Jurkat, Clone E6-1 (cell line): ENCODE measurements at regions not wholly inside any gene's neighbourhood (a gene's known extent, or its start where the extent isn't known, plus 50 kb on each side); places are given as distances from the start of the nearest gene placed in this dataset.
"Not testable (repeated sequence)": the region's sequence is repeated elsewhere in the genome, so short reads cannot be mapped to it uniquely, and the experiment has no call there.

Experiments used
- DNase-seq: peaks from one replicate; pipeline ENCODE4 v3.0.0-alpha.2; 2011; ENCODE audit warnings: low read depth, low spot score
- H3K4me3 ChIP-seq: 2 replicates; pipeline ENCODE4 v1.5.1; 2011; ENCODE audit warnings: mild to moderate bottlenecking, low read length, control low read depth, moderate library complexity

DNA sequence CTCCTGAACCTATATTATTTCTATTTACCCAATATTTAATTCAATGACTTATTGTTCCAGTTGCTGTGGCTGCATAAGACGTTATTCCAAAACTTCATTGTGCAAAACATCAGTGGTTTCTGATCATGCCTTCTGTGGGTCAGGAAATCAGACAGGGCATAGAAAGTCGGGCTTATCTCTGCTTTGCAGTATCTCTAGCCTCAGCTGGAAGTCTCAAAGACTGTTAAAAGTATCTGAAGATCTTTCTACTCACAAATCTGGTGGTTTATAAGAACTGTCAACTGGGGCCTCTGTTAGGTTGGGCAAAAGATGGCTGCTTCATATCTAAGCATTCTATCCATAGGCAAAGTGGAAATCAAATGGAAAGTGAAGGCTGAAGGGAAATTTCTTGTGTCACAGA, 687.7 kb upstream of the ARRDC3 start:
- DNase-seq: peak; percentile 57
- H3K4me3 ChIP-seq: no peak overlapping the region

DNA sequence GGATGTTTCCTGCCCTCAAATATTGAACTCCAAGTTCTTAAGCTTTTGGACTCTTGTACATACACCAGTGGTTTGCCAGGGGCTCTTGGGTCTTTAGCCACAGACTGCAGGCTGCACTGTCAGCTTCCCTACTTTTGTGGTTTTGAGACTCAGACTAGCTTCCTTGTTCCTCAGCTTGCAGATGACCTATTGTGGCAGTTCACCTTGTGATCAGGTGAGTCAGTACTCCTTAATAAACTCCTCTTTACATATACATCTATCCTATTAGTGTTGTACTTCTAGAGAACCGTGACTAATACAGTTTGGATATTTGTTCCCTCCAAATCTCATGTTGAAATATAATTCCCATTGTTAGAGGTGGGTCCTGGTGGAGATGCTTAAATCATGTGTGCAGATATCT, 681.9 kb upstream of the ARRDC3 start:
- H3K4me3 ChIP-seq: no peak overlapping the region
- DNase-seq: no peak

DNA sequence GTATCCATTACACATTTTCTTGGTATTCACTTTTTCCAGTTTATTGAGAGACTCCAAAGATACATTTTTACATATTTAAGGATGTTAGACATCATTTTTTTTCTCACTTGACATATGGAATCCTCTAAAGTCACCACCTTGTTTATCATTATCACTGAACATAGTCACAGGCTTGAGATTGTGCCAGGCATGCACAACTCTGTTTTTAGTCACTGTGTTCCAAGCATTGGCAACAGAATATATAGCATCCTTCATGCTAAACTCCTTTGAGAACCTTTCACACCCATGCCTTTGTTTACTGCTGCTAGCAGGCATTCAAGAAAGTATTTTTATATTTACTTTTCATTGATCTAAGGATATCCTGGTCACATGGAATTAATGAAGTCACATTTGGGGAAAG, 668.6 kb upstream of the ARRDC3 start:
- H3K4me3 ChIP-seq: no peak overlapping the region
- DNase-seq: no peak

DNA sequence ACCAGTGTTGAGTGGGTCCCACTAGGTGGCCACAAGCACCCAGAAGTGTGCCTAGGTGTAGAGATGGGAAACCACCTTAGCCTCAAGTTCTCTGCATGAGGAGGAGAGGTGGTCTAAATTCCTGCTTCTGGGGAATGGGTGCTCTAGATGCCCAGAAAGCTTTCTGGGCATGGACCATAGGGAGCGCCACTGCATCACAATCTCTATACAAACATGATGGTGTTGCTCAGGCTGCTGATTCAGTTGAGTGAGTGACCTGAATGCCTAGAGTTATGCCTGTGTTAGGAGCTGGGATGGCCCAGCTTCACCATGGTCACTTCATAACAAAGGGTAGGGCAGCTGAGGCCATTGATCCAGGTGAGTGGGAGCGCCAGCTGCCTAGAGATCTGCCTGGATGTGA, 667.9 kb upstream of the ARRDC3 start:
- no peak overlapping the region for H3K4me3 ChIP-seq
- DNase-seq: no peak

DNA sequence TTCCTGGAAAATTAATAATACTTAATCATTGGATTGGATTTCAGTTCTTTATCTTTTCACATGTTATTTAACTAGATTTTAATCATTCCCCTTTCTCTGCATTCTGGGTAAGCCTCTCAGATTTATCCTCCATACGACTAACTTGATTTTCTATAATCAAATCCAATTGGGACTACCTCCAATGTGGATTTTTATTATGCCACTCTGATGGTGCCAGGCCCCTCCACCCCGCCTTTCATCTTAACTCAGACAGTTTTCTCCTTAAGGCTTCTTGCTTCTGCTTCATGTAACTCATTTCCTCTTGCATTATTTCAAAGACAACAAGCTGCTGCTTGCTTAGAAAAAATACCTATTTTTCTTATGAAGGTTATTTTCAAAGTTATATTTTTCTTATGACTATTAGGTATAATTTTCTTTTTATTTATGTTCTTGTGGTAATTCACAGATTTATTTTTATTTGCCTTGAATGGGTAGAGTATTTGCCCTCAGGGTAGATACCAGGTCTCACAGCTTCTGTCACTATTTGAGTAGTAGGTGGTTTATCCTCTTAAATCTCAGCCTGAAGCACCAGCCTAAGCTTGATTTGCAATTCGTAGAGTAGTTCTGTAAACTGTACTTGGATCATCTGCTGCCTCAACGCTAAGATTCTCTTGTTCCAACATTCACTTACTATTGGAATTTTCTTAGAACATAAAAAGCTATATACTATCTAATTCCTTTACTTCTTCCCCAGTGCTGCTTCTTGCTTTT, 659.0 kb upstream of the ARRDC3 start:
- H3K4me3 ChIP-seq: no peak overlapping the region
- DNase-seq: no peak

- DNase-seq: no peak
- no peak overlapping the region for H3K4me3 ChIP-seq
Measured at GRCh38 chr5:92041206-92041605, 658.1 kb upstream of the ARRDC3 start.

GRCh38 chr5:92029792-92030191, 646.7 kb upstream of the ARRDC3 start:
- not testable (repeated sequence) for DNase-seq, H3K4me3 ChIP-seq

DNA sequence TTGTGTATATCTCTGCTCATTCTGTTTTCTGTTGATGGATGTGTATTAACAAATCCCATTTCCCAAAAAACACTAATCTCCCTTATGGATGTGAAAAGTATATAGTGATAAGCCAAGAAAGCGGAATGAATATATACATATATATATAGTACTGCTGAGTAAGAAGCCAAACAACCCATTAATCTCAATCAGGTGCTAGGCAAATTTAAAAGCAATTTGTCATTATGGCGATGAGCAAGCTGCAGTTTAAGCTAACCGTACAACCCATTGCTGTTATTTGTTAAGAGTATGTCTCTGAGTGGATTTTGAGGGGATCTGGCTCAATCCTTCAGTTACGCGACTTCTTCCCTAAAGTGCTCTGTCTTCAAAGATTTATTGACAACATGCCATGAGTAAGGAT, 640.4 kb upstream of the ARRDC3 start:
- DNase-seq: no peak

DNA sequence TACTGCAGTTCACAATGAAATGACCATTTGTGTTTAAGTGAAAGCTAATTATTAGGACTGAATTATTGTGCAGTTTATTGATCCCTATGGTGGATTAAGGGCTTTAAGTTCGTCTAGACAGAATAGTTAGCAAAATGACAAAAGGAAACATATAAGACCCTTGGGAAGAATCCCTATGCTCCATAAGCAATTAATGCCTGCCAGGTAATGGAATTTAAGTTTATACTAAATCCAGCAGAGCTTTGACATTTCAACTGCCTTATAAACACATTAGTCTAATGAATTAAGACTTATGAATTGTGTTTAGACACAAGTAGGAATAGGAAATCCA, 640.0 kb upstream of the ARRDC3 start:
- H3K4me3 ChIP-seq: no peak overlapping the region
- no peak for DNase-seq

More for the DNA sequence above, 640.4 kb upstream of the ARRDC3 start:
- no peak overlapping the region for H3K4me3 ChIP-seq

GRCh38 chr5:92022415-92023140, 639.5 kb upstream of the ARRDC3 start:
- H3K4me3 ChIP-seq: no peak overlapping the region
- DNase-seq: no peak

DNA sequence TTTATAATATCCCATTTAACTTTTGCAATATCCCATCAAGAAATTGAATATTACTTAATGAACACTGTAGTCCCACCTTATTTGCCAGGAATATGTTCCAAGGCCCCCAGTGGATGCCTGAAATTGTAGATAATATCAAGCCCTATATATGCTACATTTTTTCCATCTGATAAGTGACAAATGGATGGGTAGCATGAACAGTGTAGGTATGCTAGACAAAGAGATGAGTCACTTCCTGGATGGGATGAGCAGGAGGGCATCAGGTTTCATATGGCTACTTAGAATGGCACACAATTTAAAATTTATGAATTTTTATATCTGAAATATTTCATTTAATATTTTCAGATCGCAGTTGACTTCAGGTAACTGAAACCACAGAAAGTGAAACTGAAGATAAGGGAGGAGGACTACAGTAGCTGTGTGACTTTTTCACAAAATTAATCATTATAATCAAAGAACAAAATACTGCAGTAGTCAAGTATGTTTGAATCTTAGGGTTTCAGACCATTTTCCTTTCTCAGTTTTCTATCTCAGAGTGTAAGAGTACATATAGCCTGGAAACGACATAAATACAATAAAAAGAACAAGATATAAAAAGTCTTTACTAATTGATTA, 636.4 kb upstream of the ARRDC3 start:
- DNase-seq: no peak

GRCh38 chr5:92017776-92018175, 634.7 kb upstream of the ARRDC3 start:
- H3K4me3 ChIP-seq: no peak overlapping the region
- no peak for DNase-seq

More for the DNA sequence above, 636.4 kb upstream of the ARRDC3 start:
- H3K4me3 ChIP-seq: no peak overlapping the region

GRCh38 chr5:92011845-92012244, 628.7 kb upstream of the ARRDC3 start:
- H3K4me3 ChIP-seq, DNase-seq: not testable (repeated sequence)

DNA sequence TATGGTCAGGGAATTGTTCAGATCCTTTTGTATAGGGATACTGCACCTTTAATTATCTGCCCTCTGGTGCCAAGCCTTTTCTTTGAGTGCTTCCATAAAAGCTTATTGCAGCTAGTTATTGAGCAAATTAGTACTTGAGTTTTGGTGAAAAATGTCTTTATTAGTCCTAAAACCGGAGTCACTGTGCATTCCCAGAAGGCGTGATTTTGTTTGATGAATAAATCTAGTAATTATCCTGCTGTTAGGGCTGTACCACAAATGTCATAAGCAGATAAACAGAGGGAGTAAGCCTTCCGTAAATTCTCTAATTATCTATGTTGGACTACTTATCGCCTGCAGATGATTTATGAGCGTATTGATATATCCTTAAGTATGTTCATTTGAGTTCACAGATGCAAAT, 620.7 kb upstream of the ARRDC3 start:
- DNase-seq: no peak

GRCh38 chr5:92002721-92003274, 619.7 kb upstream of the ARRDC3 start:
- no peak overlapping the region for H3K4me3 ChIP-seq
- no peak for DNase-seq

More for the DNA sequence above, 620.7 kb upstream of the ARRDC3 start:
- no peak overlapping the region for H3K4me3 ChIP-seq

- no peak for DNase-seq
- no peak overlapping the region for H3K4me3 ChIP-seq
Measured at GRCh38 chr5:91998774-91999173, 615.7 kb upstream of the ARRDC3 start.

- no peak for DNase-seq
- H3K4me3 ChIP-seq: no peak overlapping the region
Measured at GRCh38 chr5:91983869-91984268, 600.8 kb upstream of the ARRDC3 start.

DNA sequence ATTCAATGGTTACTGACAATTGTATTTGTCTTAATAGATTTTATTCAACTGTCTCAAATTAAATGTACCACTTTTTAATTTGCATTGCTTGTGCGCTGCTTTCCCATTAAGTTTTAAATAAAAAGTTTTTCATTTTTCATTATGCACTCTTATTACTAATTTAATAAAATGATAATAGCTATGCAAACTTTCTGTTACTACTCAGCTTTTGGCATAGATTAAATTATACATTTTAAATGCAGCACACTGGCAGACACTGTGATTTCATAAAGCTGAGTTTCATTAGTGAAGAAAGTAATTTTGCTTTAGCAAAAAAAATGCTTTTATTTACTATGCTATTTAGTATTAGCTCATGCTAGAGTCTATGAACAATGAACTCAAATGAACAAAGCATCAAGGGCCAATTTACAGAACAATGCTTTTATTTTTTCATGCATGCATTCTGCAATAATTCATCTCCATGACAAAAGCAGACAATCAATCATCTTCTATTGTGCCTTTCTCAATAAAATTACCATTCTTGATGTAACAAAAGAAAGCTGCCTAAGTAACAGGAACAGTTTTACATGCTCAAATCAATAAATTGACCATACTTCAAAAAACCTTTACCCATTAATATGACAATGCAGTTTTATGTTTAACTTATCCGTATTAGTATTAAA, 595.2 kb upstream of the ARRDC3 start:
- no peak overlapping the region for H3K4me3 ChIP-seq
- no peak for DNase-seq

DNA sequence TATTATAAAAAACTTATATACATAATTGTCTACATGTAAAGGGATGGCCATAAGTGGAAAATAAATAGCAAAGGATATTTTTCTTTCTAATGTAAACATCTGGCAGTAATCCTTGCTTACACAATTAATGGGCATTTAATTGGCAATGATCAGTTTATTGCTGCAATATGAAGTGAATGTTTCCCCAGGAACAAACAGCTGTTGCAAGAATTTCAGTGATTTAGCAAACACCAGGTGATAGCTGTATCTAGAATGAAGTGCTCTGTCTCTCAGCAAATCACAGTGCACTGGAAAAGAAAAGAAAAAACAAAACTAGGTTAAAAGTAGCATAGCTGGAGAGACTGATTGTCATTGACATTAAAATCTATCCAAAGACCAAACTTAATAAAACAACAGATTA, 594.5 kb upstream of the ARRDC3 start:
- no peak overlapping the region for H3K4me3 ChIP-seq
- no peak for DNase-seq

DNA sequence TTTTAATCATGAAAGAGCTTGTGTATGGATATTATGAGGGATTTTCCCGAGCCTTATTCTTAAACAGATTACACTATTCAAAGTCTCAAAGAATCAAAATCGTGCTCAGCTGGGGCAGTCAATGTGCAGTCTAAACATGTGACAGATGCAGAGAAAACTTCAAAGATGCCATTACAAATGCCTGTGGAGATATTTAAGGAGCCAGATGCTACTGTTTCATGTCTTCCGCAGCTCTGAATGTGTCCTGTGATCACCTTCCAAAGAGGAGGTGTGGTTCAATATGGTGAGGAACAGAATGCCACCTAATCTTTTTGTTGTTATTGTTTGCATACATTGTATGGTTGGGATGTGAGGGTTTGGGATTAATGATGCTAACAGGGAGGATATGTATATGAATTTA, 593.3 kb upstream of the ARRDC3 start:
- H3K4me3 ChIP-seq: no peak overlapping the region
- no peak for DNase-seq
